Neural cell (in vitro differentiated cells): ENCODE measurements at regions not wholly inside any gene's neighbourhood (a gene's known extent, or its start where the extent isn't known, plus 50 kb on each side); places are given as distances from the start of the nearest gene placed in this dataset.

ENCODE experiments used
- H2AFZ ChIP-seq: fragments of 200-600, 300-800 bp; sonication (generic), shearing (Covaris generic); 2 replicates; pipeline ENCODE4 v1.6.0; 2014; ENCODE audit warnings: low read depth, mild to moderate bottlenecking, antibody characterized with exemption, low read length, moderate library complexity
- H3F3A ChIP-seq: fragments of 200-600 bp; shearing (Covaris generic); 2 replicates; pipeline ENCODE4 v1.6.1; 2016; ENCODE audit warnings: mild to moderate bottlenecking, moderate library complexity, mixed read lengths, antibody characterized with exemption, low read length; ENCODE audit not compliant: insufficient read depth, poor library complexity, severe bottlenecking
- H3K27ac ChIP-seq: fragments of 200-600, 300-800 bp; sonication (generic), shearing (Covaris generic); 2 replicates; pipeline ENCODE4 v1.5.1; 2014; ENCODE audit warnings: mild to moderate bottlenecking, low read length, moderate library complexity
- H3K27me3 ChIP-seq: fragments of 300-800, 200-600 bp; sonication (generic), shearing (Covaris generic); 2 replicates; pipeline ENCODE4 v1.6.0; 2014; ENCODE audit warnings: mild to moderate bottlenecking, low read depth, low read length, moderate library complexity; ENCODE audit not compliant: insufficient read depth
- H3K36me3 ChIP-seq: fragments of 300-800, 200-600 bp; sonication (generic), shearing (Covaris generic); 2 replicates; pipeline ENCODE4 v1.5.1; 2014; ENCODE audit warnings: mild to moderate bottlenecking, antibody characterized with exemption, low read length, moderate library complexity; ENCODE audit not compliant: insufficient read depth
- H3K4me2 ChIP-seq: fragments of 300-800, 200-600 bp; sonication (generic), shearing (Covaris generic); 2 replicates; pipeline ENCODE4 v1.6.0; 2014; ENCODE audit warnings: mild to moderate bottlenecking, low read length
- H3K4me3 ChIP-seq: fragments of 300-800, 200-600 bp; sonication (generic), shearing (Covaris generic); 2 replicates; pipeline ENCODE4 v1.5.1; 2014; ENCODE audit warnings: mild to moderate bottlenecking, low read length, moderate library complexity
- H3K79me2 ChIP-seq: fragments of 200-600 bp; shearing (Covaris generic); replicated peaks from 2 replicates; pipeline ENCODE4 v1.6.0; 2014; ENCODE audit warnings: mild to moderate bottlenecking, low read length, moderate library complexity; ENCODE audit not compliant: insufficient read depth
- H3K9ac ChIP-seq: fragments of 300-800, 200-600 bp; sonication (generic), shearing (Covaris generic); 2 replicates; pipeline ENCODE4 v1.6.1; 2016; ENCODE audit warnings: mild to moderate bottlenecking, low read length, mixed read lengths
- H3K9me2 ChIP-seq: fragments of 200-600 bp; shearing (Covaris generic); 2 replicates; pipeline ENCODE4 v1.6.1; 2016; ENCODE audit warnings: mild to moderate bottlenecking, low read length, mixed read lengths; ENCODE audit not compliant: insufficient read depth
- H3K9me3 ChIP-seq: fragments of 200-600, 300-800 bp; sonication (generic), shearing (Covaris generic); 2 replicates; pipeline ENCODE4 v1.6.1; 2016; ENCODE audit warnings: mild to moderate bottlenecking, mixed run types, low read length, moderate library complexity, mixed read lengths
- H4K20me1 ChIP-seq: fragments of 200-600 bp; shearing (Covaris generic); 2 replicates; pipeline ENCODE4 v1.6.1; 2016; ENCODE audit warnings: mild to moderate bottlenecking, mixed run types; ENCODE audit not compliant: insufficient read depth
- CTCF ChIP-seq: fragments of 450-650 bp; IDR thresholded peaks from 2 replicates; pipeline ENCODE4 v1.5.1; 2014; ENCODE audit warnings: antibody characterized with exemption, mild to moderate bottlenecking, moderate library complexity; ENCODE audit not compliant: poor library complexity, severe bottlenecking
- EP300 ChIP-seq: fragments of 450-650 bp; conservative IDR thresholded peaks from 2 replicates; pipeline ENCODE4 v1.6.1; 2014; ENCODE audit warnings: antibody characterized with exemption, mild to moderate bottlenecking, moderate library complexity; ENCODE audit not compliant: poor library complexity, severe bottlenecking
- EZH2 ChIP-seq: fragments of 200-600, 300-800 bp; shearing (Covaris generic), sonication (generic); IDR thresholded peaks from 2 replicates; pipeline ENCODE4 v1.6.1; 2014; ENCODE audit warnings: antibody characterized with exemption, low read length, borderline replicate concordance, mild to moderate bottlenecking; ENCODE audit not compliant: insufficient read depth, poor library complexity, severe bottlenecking
- MXI1 ChIP-seq: fragments of 450-650 bp; conservative IDR thresholded peaks from 2 replicates; pipeline ENCODE4 v1.6.1; 2014; ENCODE audit warnings: antibody characterized with exemption, mild to moderate bottlenecking; ENCODE audit not compliant: poor library complexity, severe bottlenecking
- POLR2AphosphoS5 ChIP-seq: IDR thresholded peaks from 2 replicates; pipeline ENCODE4 v1.6.1; 2012
- RAD21 ChIP-seq: fragments of 450-650 bp; conservative IDR thresholded peaks from 2 replicates; pipeline ENCODE4 v1.6.1; 2014; ENCODE audit warnings: antibody characterized with exemption, mild to moderate bottlenecking, moderate library complexity
- REST ChIP-seq: IDR thresholded peaks from 2 replicates; pipeline ENCODE4 v1.6.1; 2012; ENCODE audit warnings: borderline replicate concordance
- TAF1 ChIP-seq: IDR thresholded peaks from 2 replicates; pipeline ENCODE4 v1.6.1; 2012; ENCODE audit warnings: low read depth

- Histone ChIP-seq H3K4me2 (no peak overlapping the region), H3F3A (no peaks in the 10 kb centered on the region), H3K27ac (no peak overlapping the region), H3K4me3 (no peak overlapping the region), H3K27me3 (no peaks in the 10 kb centered on the region), H3K79me2 (no peaks in the 10 kb centered on the region), H2AFZ (no peak overlapping the region), H3K9ac (no peak overlapping the region), H4K20me1 (no peaks in the 10 kb centered on the region), H3K9me2 (no peaks in the 10 kb centered on the region), H3K36me3 (no peaks in the 10 kb centered on the region), H3K9me3 (no peaks in the 10 kb centered on the region)
- no peak for TF ChIP-seq REST
- TF ChIP-seq POLR2AphosphoS5: no peak
- no peak for TF ChIP-seq EZH2
- no peak for TF ChIP-seq MXI1
- no peak for TF ChIP-seq RAD21
These were observed 302.7 kb upstream of the TNP1 start for GRCh38 chr2:217162533-217162932.

GRCh38 chr2:217160978-217161973 lies 301.4 kb upstream of the TNP1 start:
- H3K27me3 ChIP-seq: no peaks in the 10 kb centered on the region
- H3K9ac ChIP-seq: no peak overlapping the region
- no peaks in the 10 kb centered on the region for H3K79me2 ChIP-seq
- H2AFZ ChIP-seq: no peak overlapping the region
- TF ChIP-seq EP300 (no peak), CTCF (no peak), TAF1 (no peak)
- no peaks in the 10 kb centered on the region for H3K9me3 ChIP-seq
- H3K4me3 ChIP-seq: no peak overlapping the region
- H3F3A ChIP-seq: no peaks in the 10 kb centered on the region
- H3K4me2 ChIP-seq: no peak overlapping the region
- H3K9me2 ChIP-seq: no peaks in the 10 kb centered on the region
- H3K36me3 ChIP-seq: no peaks in the 10 kb centered on the region
- H4K20me1 ChIP-seq: no peaks in the 10 kb centered on the region
- H3K27ac ChIP-seq: no peak overlapping the region
